Activated CD4-positive, alpha-beta T cell treated with anti-CD3 and anti-CD28 coated beads, Interleukin-2, amount 50 U/mL, for 16 hours (primary cell): ENCODE measurements at regions not wholly inside any gene's neighbourhood (a gene's known extent, or its start where the extent isn't known, plus 50 kb on each side); places are given as distances from the start of the nearest gene placed in this dataset.
"Not testable (repeated sequence)": the region's sequence is repeated elsewhere in the genome, so short reads cannot be mapped to it uniquely, and the experiment has no call there.

Experiments
- DNase-seq: peaks from one replicate; pipeline ENCODE4 v3.0.0-alpha.2; 2020

- no peak for DNase-seq
These were observed 96.4 kb upstream of the B3GAT1 start for GRCh38 chr11:134508219-134508990.

- no peak for DNase-seq
These were observed 94.0 kb upstream of the B3GAT1 start for GRCh38 chr11:134506046-134506445.

DNA sequence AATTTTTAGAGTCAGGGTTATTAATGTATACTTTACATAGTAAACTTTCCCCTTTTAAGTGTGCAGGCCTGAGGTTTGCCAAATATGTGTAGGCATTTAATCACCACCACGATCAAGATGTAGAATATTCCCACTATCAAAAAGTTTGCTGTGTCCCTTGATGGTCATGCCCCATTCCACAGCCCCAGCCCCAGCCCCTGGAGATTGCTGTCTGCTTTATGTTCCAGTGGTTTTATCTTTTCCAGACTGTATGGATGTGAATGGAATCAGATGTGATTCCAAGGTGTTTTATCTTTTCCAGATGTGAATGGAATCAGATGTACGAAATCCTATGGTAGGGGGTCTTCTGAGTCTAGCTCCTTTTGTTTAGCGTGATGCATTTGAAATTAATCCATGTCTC is 93.1 kb upstream of the B3GAT1 start:
- no peak for DNase-seq

GRCh38 chr11:134504146-134504905 is 92.3 kb upstream of the B3GAT1 start:
- no peak for DNase-seq

DNA sequence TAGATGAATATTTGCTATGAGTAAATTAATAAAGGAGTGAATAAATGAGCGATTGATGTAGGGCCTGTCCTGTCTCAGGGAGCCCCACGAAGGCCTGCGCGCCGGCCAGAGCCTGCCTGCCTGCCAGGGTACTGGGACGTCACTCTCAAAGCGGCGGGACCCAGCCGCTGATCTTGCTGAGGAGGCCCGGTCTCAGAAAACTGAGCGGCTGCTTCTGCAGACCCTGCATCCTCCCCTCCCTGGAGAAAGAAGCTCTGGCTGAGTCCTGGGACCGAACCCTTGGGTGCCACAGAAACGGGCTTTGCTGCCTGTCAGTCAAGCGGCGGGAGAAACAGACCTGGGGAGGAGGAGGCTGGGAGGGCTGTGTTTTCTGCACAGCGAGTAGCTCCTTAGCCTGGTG is 91.6 kb upstream of the B3GAT1 start:
- DNase-seq, result no peak

DNA sequence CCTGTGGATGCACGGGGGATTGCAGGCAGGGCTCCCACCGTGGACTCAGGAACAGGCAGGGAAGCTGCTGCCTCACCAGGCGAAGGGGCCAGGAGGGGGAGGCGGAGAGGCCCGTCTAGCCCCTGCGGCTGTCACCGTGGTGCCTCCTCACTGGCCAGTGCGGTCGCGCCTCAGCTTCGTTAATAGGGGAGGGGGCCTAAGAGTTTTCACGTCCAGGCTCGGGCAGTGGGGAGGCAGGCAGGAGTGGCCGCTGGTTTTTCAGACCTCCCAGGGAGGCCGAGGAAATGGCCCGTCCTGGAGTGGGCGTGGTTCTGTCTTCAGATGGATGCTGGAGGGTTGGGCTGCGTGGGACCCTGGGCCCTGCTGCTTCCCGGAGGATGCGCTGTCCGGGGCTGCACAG is 91.1 kb upstream of the B3GAT1 start:
- DNase-seq, result no peak

DNA sequence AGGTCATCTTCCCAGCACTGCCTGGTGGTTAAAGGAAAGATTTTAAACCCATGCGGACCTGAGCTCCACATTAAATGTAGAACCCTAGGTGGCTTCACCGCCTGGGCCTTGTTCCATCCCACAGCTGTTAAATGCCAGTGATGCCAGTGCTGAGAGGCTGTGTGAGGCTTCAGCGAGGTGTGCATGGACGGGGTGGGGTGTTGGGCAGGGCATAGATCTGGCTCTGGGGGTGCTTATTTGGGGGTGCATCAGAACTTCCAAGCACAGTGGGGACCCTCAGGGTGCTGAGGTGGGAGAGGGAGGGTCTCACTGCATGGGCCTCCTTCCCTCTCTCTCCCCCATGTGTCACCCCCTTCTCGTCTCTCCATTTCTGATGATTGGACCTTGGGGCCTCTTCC is 90.1 kb upstream of the B3GAT1 start:
- DNase-seq, result no peak

- DNase-seq, result no peak
These were observed 89.5 kb upstream of the B3GAT1 start for GRCh38 chr11:134501406-134502152.

DNA sequence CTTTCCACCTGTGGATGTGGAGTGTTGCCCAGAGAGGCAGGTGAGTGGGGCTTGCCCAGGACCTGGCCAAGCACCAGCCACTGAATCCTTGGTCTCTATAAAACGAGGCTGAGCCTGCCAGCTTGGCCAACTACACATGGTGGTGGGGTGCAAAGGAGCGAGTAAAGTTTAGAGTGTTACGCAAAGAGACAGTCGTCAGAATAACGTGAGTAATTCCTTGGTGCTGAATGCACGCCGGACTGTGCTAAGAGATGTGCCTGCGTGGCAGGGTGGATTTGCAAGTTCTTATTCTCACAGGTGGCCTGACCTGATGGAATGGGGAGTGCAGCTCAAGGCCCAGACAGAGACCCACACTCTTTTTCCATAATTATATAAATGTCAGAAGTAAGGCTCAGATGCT is 88.6 kb upstream of the B3GAT1 start:
- DNase-seq, result no peak

DNA sequence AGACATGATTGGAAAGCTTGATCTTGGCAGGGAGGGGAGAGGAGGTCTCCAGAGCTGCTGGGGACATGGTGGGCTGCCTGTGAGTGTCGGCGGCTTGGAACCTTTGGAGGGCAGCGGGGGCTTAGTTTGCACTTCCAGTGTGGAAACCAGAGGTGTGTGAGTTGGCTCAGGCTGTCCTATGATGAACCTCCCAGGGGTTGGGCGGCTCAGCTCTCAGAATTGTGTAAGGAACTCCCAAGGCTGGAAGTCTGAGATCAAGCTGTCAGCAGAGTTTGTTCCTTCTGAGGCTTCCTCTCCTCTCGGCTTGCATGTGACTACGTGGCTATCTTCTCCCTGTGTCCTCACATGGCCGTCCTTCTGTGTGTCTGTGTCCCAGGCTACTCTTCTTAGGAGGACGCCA is 87.9 kb upstream of the B3GAT1 start:
- no peak for DNase-seq

DNA sequence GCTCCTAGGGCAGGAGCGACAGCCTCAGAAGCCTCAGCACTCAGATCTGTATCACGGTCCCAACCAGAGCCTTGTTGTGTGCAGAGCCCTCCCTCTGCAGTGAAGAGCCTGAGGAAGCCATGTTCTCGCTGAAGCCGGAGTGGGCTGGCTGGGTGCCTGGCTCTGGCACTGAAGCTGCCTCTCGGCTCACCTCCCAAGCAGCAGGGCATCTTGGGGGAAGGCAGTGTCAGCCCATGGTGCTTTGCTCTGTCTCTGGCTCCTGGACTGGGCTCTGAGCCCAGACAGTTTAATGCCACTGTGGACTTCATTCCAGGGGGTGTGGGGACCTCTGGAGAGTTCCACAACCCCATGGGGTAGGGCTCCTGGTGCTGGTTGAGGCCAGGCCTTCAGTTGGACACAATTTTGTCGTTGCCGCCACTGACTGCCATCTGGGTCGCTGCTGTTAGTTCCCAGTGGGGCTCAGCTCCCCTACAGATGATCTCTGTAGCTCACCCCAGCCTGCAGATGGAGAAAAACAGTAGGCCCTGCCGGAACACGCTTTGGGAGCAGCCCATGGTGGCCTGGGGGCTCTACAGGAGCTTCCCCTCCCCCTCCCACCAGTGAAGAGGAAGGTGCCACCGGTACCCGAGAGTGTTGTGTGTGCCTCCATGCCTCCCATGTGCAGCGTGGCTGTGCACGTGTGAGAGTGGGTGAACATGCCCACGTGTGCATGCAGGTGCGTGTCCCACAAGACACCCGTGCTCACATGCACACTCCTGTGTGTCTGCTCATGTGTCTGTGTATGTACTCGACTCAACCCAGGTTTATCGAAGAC is 86.5 kb upstream of the B3GAT1 start:
- DNase-seq, result no peak

GRCh38 chr11:134497586-134497985 is 85.5 kb upstream of the B3GAT1 start:
- DNase-seq, result no peak

GRCh38 chr11:134496058-134496457 is 84.0 kb upstream of the B3GAT1 start:
- DNase-seq, result not testable (repeated sequence)

DNA sequence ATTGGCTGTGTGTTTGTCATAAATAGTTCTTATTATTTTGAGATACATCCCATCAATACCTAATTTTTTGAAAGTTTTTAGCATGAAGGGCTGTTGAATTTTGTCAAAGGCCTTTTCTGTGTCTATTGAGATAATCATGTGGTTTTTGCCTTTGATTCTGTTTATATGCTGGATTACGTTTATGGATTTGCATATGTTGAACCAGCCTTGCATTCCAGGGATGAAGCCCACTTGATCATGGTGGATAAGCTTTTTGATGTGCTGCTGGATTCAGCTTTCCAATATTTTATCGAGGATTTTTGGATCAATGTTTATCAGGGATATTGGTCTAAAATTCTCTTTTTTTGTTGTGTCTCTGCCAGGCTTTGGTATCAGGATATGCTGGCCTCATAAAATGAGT is 82.4 kb upstream of the B3GAT1 start:
- not testable (repeated sequence) for DNase-seq

GRCh38 chr11:134492411-134492810 is 80.4 kb upstream of the B3GAT1 start:
- DNase-seq, result not testable (repeated sequence)

DNA sequence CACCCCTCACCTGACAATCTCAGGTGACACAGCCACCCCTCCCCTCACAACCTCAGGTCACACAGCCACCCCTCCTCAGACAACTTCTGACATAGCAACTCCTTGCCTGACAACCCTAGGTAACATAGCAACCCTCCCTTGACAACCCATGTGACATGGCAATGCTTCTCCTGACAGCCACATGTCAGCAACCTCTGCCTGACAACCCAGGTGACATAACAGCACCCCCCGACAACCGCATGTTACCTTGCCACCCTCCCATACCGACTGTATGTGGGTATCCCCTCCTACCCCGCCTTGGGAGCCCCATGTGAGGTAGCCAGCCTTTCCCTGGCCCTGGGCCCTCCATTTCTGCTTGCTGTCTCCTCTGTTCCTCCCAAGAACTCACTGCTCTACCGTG is 77.7 kb upstream of the B3GAT1 start:
- DNase-seq, result no peak

DNA sequence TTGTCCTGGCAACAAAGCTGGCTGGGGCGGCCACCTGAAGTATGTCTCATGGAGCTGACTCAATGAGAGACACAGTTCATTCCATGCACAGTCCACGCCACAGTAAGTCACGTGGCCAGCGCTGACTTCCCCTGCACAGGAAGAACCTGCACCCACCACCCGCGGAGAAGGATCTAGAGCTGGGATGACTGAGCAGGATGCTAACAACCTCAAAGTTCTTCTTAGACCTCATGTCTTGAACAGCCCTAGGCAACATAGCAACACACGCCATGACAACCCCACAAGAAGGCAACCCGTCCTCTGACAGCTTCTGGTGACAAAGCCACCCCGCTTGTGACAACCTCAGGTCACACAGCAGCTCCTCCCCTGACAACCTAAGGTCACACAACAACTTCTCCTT is 76.9 kb upstream of the B3GAT1 start:
- DNase-seq, result no peak

DNA sequence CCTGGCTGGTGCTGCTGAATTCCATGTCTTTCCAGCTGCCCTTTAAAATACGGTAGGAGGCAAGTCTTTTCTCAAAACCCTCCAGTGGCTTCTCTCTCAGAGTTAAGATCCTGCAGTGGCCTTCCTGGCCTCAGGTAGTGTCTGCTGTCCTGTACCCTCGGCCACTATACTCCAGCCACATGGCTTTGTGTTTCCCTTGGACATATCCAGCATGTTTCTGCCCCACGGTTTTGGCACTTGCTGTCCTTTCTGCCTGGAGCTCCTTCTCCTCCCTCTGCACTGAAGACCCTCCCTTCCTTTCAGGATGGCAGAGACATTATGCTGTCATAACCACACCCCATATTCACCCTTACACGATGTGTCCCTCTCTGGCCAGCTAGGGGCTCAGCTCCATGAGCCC is 76.5 kb upstream of the B3GAT1 start:
- no peak for DNase-seq

DNA sequence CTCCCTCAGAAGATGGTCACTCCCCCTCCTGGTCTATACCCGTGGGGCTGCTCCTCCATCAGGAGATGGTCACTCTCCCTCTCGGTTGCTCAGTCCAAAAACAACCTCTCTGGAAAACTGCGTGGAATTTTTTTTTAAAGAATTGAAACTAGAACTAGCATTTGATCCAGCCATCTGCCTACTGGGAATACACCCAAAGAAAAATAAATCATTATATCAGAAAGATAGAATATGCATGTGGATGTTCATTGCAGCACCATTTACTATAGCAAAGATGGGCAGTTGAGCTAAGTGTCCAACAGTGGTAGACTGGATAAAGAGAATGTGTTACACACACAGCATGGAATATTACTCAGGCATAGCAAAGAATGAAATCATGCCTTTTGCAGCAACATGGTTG is 75.7 kb upstream of the B3GAT1 start:
- no peak for DNase-seq

DNA sequence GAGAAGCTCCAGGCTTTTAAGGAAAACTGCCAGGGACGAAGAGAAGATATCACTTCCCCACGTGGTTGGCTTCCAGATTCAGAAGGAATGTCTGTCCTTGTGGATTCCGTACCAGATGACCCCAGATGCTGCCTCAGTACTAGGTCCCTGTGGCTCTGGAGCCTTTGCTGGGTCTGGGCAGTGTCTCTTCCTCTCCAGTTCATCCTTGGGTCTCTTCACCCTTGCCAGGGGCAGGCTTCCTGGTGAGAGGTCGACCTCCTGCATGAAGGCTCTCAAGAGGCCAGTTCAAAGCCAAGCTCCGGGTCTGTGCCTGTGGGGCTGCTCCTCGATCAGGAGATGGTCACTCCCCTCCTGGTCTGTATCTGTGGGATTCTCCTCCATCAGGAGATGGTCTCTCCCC is 74.7 kb upstream of the B3GAT1 start:
- no peak for DNase-seq

DNA sequence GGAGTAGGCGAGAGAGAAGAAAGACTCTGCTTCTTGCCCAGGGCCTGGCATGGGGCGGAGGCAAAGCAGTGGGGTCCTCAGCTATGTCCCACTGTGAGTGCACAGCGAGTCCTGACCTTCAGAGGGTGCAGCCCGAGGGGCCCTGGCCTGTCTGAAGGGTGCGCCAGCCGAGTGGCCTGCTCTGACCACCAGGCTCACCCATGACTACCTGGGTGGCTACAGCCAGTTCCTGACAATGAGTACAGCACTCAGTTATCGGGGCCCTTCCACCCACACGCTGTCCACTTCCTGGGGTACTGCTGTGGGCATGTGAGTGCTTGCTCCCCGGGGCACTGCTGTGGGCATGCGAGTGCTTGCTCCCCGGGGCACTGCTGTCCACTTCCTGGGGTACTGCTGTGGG is 74.1 kb upstream of the B3GAT1 start:
- no peak for DNase-seq

- DNase-seq, result no peak
These were observed 73.3 kb upstream of the B3GAT1 start for GRCh38 chr11:134485316-134485715.

DNA sequence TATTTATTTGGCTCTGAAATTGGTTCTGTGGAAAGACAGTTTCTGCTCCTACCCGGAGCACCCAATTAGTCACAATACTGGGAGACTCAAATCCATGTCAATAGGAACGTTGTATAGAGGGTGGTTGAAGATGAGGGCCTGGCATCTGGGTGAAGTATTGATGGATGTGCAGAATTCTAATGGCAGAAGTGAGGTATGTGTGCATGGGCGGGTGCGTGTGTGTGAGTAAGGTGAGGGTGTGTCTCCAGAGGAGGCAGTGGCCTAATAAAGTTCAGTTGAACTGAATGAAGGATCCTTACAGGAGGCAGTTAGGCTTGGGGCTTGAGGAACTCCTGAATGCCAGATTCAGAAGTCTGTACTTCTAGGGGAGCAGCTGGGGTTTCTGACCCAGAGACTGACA is 71.8 kb upstream of the B3GAT1 start:
- no peak for DNase-seq
